ENCODE measurements at regions not wholly inside any gene's neighbourhood (a gene's known extent, or its start where the extent isn't known, plus 50 kb on each side); places are given as distances from the start of the nearest gene placed in this dataset.

DNA sequence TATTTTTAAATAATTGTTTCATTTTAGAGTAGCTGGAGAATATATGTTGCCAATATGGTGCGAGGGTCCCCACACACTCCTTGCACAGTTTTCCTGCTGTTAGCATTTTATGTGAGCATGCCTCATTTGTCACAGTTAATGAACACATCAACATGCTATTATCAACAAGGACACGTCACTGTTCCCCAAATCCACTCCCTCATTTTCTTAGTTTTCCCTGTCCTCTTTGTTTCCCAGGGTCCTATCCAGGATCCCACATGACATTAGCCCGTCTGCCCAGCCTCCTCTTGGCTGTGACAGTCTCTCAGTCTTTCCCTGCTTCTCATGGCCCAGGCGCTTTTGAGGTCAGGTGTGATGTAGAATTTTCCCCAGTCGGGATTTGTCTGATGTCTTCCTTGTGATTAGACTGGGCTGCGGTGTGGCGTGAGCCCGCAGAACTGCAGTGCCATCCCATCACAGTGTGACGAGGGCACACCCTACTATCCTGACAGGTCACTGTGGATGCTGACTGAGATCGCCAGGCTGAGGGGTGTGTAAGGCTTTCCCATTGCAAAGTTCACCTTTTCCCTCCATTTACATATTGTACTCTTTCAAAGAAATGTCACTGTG, 450.6 kb upstream of the B3GAT1 start:
- no peak overlapping the region for H3K14ac ChIP-seq (ENCODE audit: insufficient read length)
- no peaks in the 10 kb centered on the region for H3K79me1 ChIP-seq (ENCODE audit: low read depth, low read length)
- H3K4me2 ChIP-seq (ENCODE audit: insufficient read depth in 1 of 2, low read depth in 2 of 2, low read length in 2 of 2), result no peak overlapping the region
- FAIRE-seq (no peak), DNase-seq (ENCODE audit: low read depth in 1 of 2, low spot score in 2 of 2) (no peak)
- H3K18ac ChIP-seq (ENCODE audit: extremely low read depth, low read length), result no peak overlapping the region
- H3K79me2 ChIP-seq (ENCODE audit: control insufficient read depth in 1 of 2, insufficient read depth in 2 of 2, low read length in 2 of 2), result no peaks in the 10 kb centered on the region
- H3K9me3 ChIP-seq (ENCODE audit: insufficient read depth in 2 of 2, low read depth in 1 of 2, low read length in 1 of 2), result no peaks in the 10 kb centered on the region
- no peak overlapping the region for H4K8ac ChIP-seq (ENCODE audit: extremely low read depth, insufficient read depth, low read length)
- H3K23me2 ChIP-seq (ENCODE audit: low read depth, low read length), result no peaks in the 10 kb centered on the region
- no peak overlapping the region for H2AFZ ChIP-seq (ENCODE audit: low read length)
- H4K5ac ChIP-seq (ENCODE audit: insufficient read length, low read depth, low read length), result no peak overlapping the region
- H2BK15ac ChIP-seq (ENCODE audit: low read length), result no peak overlapping the region
- CTCF ChIA-PET (ENCODE audit: partially characterized antibody), result interaction anchor here (1.2 to 1.8 kb wide), 4 partner anchors 10 to 145 kb away, joined by 3 to 8 read pairs (median 3); no protein-coding TSS in a partner anchor
- no peak overlapping the region for H3K27ac ChIP-seq (ENCODE audit: low read depth, low read length)
- H3K9ac ChIP-seq (replicated peaks in 1 of 4; ENCODE audit: extremely low read depth in 1 of 4, low read depth in 3 of 4, low read length in 3 of 4), result no peak overlapping the region
- H3K36me3 ChIP-seq (ENCODE audit: control insufficient read depth in 2 of 4, insufficient read depth in 4 of 4, low read length in 3 of 4), result no peaks in the 10 kb centered on the region
- no peak overlapping the region for H4K91ac ChIP-seq (replicated peaks; ENCODE audit: insufficient read length, low read length)
- no peaks in the 10 kb centered on the region; a peak in 1 of 7 replicates for H3K27me3 ChIP-seq (replicated peaks in 1 of 4; ENCODE audit: control insufficient read depth in 3 of 4, extremely low read depth in 1 of 4, insufficient read depth in 3 of 4, low read length in 3 of 4)
- no peak overlapping the region for H3K23ac ChIP-seq (ENCODE audit: insufficient read length)
- H4K20me1 ChIP-seq (replicated peaks in 1 of 2; ENCODE audit: control insufficient read depth in 1 of 2, insufficient read depth in 2 of 2, low read length in 2 of 2), result no peaks in the 10 kb centered on the region
- no peak overlapping the region for H2BK120ac ChIP-seq (replicated peaks; ENCODE audit: low read depth, low read length)
- POLR2A ChIA-PET (ENCODE audit: partially characterized antibody), result no interaction called here
- no peak overlapping the region for H3K4me3 ChIP-seq (ENCODE audit: extremely low read depth in 1 of 4, insufficient read depth in 2 of 4, low read depth in 3 of 4, low read length in 4 of 4)
- H2BK5ac ChIP-seq (ENCODE audit: low read depth, low read length), result no peak overlapping the region
- 89% methylated on average over 10 of the region's 10 CpGs; no CpG with 5 or more reads in 1 of the 2 experiments for WGBS, 2 experiments (ENCODE audit: extremely low coverage in 1 of 2, insufficient coverage in 1 of 2, insufficient read length in 1 of 2, insufficient replicate concordance in 2 of 2, low coverage in 1 of 2, low lambda C conversion rate in 2 of 2, missing lambda C conversion rate in 1 of 2)
- no peak overlapping the region for H3K56ac ChIP-seq (replicated peaks; ENCODE audit: insufficient read length, low read depth, low read length)
- H2AK5ac ChIP-seq (ENCODE audit: low read depth, low read length), result no peak overlapping the region
- H2BK20ac ChIP-seq (ENCODE audit: low read length), result no peak overlapping the region
- no peak overlapping the region for H3K4ac ChIP-seq (replicated peaks; ENCODE audit: insufficient read length, low read depth, low read length)
- H3K4me1 ChIP-seq (replicated peaks in 1 of 4; ENCODE audit: control insufficient read depth in 3 of 4, insufficient read depth in 4 of 4, low read length in 3 of 4), result no peaks in the 10 kb centered on the region
- H2BK12ac ChIP-seq (ENCODE audit: low read depth, low read length), result no peak overlapping the region
- no peak for TF ChIP-seq NRF1 (IDR thresholded peaks at IDR 0.05; ENCODE audit: low read depth, low read length)
- no peak for TF ChIP-seq SP1 (IDR thresholded peaks at IDR 0.05; ENCODE audit: low read depth, low read length)
- TF ChIP-seq BCL11A (IDR thresholded peaks at IDR 0.05; ENCODE audit: low read depth in 2 of 2, low read length in 2 of 2), result no peak
- TF ChIP-seq RBBP5 (IDR thresholded peaks at IDR 0.05; ENCODE audit: borderline replicate concordance, low read depth, low read length), result no peak
- TF ChIP-seq KDM1A (IDR thresholded peaks at IDR 0.05; ENCODE audit: borderline replicate concordance, low read length), result no peak
- no peak for TF ChIP-seq BRCA1 (IDR thresholded peaks at IDR 0.05; ENCODE audit: low read depth, low read length)
- no peak for TF ChIP-seq CBX5 (IDR thresholded peaks at IDR 0.05; ENCODE audit: low read depth, low read length)
- TF ChIP-seq CTBP2 (IDR thresholded peaks at IDR 0.05; ENCODE audit: borderline replicate concordance, insufficient read depth, insufficient read length, low read length), result no peak
- TF ChIP-seq ASH2L (IDR thresholded peaks at IDR 0.05; ENCODE audit: low read length), result no peak
- TF ChIP-seq, protein P1, sequence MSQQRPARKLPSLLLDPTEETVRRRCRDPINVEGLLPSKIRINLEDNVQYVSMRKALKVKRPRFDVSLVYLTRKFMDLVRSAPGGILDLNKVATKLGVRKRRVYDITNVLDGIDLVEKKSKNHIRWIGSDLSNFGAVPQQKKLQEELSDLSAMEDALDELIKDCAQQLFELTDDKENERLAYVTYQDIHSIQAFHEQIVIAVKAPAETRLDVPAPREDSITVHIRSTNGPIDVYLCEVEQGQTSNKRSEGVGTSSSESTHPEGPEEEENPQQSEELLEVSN (IDR thresholded peaks at IDR 0.05), result no peak
- no peak for TF ChIP-seq EZH2 (IDR thresholded peaks at IDR 0.05; ENCODE audit: low read depth, low read length, severe bottlenecking)
- TF ChIP-seq TAF7 (optimal IDR thresholded peaks at IDR 0.05; ENCODE audit: borderline replicate concordance, low read depth, low read length), result no peak
- TF ChIP-seq YY1 (IDR thresholded peaks at IDR 0.05; ENCODE audit: low read depth, low read length), result no peak
